ENCODE measurements at regions not wholly inside any gene's neighbourhood (a gene's known extent, or its start where the extent isn't known, plus 50 kb on each side); places are given as distances from the start of the nearest gene placed in this dataset.

DNA sequence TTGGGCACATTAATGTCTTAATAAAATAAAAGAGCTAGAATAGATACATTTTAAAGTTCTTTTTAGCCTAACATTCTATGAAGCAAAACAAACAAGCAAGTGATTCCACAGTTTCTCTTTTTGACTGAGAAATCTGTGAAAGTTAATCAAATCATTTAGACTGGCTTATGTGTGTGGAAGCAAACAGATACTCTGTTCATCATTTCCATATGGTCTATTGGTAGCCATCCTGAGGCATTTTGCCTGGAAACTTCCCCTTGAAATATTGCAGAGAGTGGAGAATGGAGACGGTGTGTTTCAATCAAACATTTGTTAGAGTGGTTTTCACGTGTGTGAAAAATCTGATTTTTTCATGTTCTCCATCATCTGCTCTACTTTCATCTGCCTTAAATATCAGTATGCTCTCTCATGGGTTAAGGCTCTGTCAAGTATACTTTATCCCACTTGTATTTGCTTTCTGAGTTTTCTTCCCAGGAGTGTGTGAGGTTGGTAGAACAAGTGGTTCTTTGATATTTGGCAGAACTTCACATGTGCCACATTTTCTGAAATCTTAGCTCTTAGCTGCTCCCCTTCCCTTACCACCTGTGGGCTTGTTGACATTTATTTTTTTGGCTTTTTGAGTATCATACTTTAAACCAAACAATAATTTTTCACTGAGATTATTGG lies 139.1 kb upstream of the PTGFR start (continued):
- TF ChIP-seq ZNF155 (tag by site-specific recombination; IDR thresholded peaks at IDR 0.05) = no peak
- TF ChIP-seq, protein P1, sequence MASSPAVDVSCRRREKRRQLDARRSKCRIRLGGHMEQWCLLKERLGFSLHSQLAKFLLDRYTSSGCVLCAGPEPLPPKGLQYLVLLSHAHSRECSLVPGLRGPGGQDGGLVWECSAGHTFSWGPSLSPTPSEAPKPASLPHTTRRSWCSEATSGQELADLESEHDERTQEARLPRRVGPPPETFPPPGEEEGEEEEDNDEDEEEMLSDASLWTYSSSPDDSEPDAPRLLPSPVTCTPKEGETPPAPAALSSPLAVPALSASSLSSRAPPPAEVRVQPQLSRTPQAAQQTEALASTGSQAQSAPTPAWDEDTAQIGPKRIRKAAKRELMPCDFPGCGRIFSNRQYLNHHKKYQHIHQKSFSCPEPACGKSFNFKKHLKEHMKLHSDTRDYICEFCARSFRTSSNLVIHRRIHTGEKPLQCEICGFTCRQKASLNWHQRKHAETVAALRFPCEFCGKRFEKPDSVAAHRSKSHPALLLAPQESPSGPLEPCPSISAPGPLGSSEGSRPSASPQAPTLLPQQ (tag by site-specific recombination; IDR thresholded peaks at IDR 0.05) = no peak

DNA sequence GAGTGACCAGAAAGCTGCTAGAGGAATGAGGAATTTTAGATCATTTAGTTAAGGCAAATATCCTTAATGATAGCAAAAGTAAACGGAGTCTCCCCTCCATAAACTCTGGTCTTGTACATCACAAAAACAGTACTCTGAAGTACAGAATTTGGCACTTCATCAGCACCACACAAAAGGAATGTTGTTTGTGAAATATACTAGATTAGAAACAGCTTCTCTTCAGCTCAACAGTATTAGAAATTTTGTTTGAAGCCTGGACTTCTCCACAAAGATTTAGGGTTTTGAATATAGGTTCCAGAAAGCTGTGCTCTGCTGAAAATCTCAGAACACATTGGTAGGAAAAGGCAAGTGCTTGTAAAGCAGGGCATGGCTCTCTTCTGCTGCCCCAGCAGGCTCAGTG lies 135.1 kb upstream of the PTGFR start:
- Histone ChIP-seq H3K4me1 (ENCODE audit: control insufficient read depth, insufficient read depth, low read length) (no peaks in the 10 kb centered on the region), H3K36me3 (ENCODE audit: control insufficient read depth in 2 of 2, insufficient read depth in 1 of 2, low read length in 2 of 2) (no peaks in the 10 kb centered on the region), H3K27ac (ENCODE audit: extremely low read depth, low read depth, low read length) (no peak overlapping the region), H3K4me3 (ENCODE audit: low read depth, low read length) (no peak overlapping the region), H3K9me3 (ENCODE audit: control insufficient read depth, insufficient read depth, low read depth, low read length) (no peaks in the 10 kb centered on the region)
- ChIA-PET CTCF (no interaction called here), POLR2A (no interaction called here)
- TF ChIP-seq ZNF223 (tag by site-specific recombination; IDR thresholded peaks at IDR 0.05) = no peak
- no peak for TF ChIP-seq ZNF169 (tag by site-specific recombination; IDR thresholded peaks at IDR 0.05)
- TF ChIP-seq ZNF302 (tag by site-specific recombination; IDR thresholded peaks at IDR 0.05; ENCODE audit: low read depth) = no peak
- TF ChIP-seq, protein P2, sequence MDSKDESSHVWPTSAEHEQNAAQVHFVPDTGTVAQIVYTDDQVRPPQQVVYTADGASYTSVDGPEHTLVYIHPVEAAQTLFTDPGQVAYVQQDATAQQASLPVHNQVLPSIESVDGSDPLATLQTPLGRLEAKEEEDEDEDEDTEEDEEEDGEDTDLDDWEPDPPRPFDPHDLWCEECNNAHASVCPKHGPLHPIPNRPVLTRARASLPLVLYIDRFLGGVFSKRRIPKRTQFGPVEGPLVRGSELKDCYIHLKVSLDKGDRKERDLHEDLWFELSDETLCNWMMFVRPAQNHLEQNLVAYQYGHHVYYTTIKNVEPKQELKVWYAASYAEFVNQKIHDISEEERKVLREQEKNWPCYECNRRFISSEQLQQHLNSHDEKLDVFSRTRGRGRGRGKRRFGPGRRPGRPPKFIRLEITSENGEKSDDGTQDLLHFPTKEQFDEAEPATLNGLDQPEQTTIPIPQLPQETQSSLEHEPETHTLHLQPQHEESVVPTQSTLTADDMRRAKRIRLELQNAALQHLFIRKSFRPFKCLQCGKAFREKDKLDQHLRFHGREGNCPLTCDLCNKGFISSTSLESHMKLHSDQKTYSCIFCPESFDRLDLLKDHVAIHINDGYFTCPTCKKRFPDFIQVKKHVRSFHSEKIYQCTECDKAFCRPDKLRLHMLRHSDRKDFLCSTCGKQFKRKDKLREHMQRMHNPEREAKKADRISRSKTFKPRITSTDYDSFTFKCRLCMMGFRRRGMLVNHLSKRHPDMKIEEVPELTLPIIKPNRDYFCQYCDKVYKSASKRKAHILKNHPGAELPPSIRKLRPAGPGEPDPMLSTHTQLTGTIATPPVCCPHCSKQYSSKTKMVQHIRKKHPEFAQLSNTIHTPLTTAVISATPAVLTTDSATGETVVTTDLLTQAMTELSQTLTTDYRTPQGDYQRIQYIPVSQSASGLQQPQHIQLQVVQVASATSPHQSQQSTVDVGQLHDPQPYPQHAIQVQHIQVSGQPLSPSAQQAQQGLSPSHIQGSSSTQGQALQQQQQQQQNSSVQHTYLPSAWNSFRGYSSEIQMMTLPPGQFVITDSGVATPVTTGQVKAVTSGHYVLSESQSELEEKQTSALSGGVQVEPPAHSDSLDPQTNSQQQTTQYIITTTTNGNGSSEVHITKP (tag by site-specific recombination; IDR thresholded peaks at IDR 0.05) = no peak
- TF ChIP-seq, protein P3, sequence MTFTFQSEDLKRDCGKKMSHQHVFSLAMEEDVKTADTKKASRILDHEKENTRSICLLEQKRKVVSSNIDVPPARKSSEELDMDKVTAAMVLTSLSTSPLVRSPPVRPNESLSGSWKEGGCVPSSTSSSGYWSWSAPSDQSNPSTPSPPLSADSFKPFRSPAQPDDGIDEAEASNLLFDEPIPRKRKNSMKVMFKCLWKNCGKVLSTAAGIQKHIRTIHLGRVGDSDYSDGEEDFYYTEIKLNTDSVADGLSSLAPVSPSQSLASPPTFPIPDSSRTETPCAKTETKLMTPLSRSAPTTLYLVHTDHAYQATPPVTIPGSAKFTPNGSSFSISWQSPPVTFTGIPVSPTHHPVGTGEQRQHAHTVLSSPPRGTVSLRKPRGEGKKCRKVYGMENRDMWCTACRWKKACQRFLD (tag by site-specific recombination; IDR thresholded peaks at IDR 0.05) = no peak
- TF ChIP-seq, protein P4, sequence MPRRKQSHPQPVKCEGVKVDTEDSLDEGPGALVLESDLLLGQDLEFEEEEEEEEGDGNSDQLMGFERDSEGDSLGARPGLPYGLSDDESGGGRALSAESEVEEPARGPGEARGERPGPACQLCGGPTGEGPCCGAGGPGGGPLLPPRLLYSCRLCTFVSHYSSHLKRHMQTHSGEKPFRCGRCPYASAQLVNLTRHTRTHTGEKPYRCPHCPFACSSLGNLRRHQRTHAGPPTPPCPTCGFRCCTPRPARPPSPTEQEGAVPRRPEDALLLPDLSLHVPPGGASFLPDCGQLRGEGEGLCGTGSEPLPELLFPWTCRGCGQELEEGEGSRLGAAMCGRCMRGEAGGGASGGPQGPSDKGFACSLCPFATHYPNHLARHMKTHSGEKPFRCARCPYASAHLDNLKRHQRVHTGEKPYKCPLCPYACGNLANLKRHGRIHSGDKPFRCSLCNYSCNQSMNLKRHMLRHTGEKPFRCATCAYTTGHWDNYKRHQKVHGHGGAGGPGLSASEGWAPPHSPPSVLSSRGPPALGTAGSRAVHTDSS (tag by site-specific recombination; IDR thresholded peaks at IDR 0.05) = no peak
- no peak for TF ChIP-seq ZNF785 (tag by site-specific recombination; IDR thresholded peaks at IDR 0.05)
- TF ChIP-seq, protein P5, sequence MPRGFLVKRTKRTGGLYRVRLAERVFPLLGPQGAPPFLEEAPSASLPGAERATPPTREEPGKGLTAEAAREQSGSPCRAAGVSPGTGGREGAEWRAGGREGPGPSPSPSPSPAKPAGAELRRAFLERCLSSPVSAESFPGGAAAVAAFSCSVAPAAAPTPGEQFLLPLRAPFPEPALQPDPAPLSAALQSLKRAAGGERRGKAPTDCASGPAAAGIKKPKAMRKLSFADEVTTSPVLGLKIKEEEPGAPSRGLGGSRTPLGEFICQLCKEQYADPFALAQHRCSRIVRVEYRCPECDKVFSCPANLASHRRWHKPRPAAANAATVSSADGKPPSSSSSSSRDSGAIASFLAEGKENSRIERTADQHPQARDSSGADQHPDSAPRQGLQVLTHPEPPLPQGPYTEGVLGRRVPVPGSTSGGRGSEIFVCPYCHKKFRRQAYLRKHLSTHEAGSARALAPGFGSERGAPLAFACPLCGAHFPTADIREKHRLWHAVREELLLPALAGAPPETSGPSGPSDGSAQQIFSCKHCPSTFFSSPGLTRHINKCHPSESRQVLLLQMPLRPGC (tag by site-specific recombination; IDR thresholded peaks at IDR 0.05) = no peak
- TF ChIP-seq ZNF777 (tag by site-specific recombination; IDR thresholded peaks at IDR 0.05; ENCODE audit: borderline replicate concordance) = no peak
- TF ChIP-seq ZNF624 (tag by site-specific recombination; IDR thresholded peaks at IDR 0.05) = no peak
- TF ChIP-seq EGR2 (tag by site-specific recombination; IDR thresholded peaks at IDR 0.05; ENCODE audit: low read depth) = no peak
- TF ChIP-seq, protein P6, sequence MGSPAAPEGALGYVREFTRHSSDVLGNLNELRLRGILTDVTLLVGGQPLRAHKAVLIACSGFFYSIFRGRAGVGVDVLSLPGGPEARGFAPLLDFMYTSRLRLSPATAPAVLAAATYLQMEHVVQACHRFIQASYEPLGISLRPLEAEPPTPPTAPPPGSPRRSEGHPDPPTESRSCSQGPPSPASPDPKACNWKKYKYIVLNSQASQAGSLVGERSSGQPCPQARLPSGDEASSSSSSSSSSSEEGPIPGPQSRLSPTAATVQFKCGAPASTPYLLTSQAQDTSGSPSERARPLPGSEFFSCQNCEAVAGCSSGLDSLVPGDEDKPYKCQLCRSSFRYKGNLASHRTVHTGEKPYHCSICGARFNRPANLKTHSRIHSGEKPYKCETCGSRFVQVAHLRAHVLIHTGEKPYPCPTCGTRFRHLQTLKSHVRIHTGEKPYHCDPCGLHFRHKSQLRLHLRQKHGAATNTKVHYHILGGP (tag by site-specific recombination; IDR thresholded peaks at IDR 0.05) = no peak
- no peak for TF ChIP-seq ZBTB20 (tag by site-specific recombination; IDR thresholded peaks at IDR 0.05)
- TF ChIP-seq PRDM1 (tag by site-specific recombination; IDR thresholded peaks at IDR 0.05) = no peak
- no peak for TF ChIP-seq ZNF184 (tag by site-specific recombination; IDR thresholded peaks at IDR 0.05)
- TF ChIP-seq ZNF585B (tag by site-specific recombination; IDR thresholded peaks at IDR 0.05) = no peak
- no peak for TF ChIP-seq ZNF621 (tag by site-specific recombination; IDR thresholded peaks at IDR 0.05)
- TF ChIP-seq, protein P7, sequence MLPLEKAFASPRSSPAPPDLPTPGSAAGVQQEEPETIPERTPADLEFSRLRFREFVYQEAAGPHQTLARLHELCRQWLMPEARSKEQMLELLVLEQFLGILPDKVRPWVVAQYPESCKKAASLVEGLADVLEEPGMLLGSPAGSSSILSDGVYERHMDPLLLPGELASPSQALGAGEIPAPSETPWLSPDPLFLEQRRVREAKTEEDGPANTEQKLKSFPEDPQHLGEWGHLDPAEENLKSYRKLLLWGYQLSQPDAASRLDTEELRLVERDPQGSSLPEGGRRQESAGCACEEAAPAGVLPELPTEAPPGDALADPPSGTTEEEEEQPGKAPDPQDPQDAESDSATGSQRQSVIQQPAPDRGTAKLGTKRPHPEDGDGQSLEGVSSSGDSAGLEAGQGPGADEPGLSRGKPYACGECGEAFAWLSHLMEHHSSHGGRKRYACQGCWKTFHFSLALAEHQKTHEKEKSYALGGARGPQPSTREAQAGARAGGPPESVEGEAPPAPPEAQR (tag by site-specific recombination; IDR thresholded peaks at IDR 0.05) = no peak

Data from HEK293 (cell line).